Lower leg skin (tissue), 3 donors: ENCODE measurements at regions not wholly inside any gene's neighbourhood (a gene's known extent, or its start where the extent isn't known, plus 50 kb on each side); places are given as distances from the start of the nearest gene placed in this dataset.

Experiments used
- CTCF ChIP-seq, 3 donors: fragments of 450-650 bp; IDR thresholded peaks; one replicate each; pipeline ENCODE4 v1.5.1; 2016; ENCODE audit warnings: antibody characterized with exemption in 3 of 3, mild to moderate bottlenecking in 3 of 3, moderate library complexity in 2 of 3
- POLR2A ChIP-seq, 2 donors: fragments of 450-650 bp; IDR thresholded peaks; one replicate each; pipeline ENCODE4 v1.6.1; 2016 to 2017; ENCODE audit warnings: antibody characterized with exemption in 2 of 2, mild to moderate bottlenecking in 1 of 2, moderate library complexity in 1 of 2

GRCh38 chr13:34276764-34277163, 458.8 kb downstream of the RFC3 start:
- TF ChIP-seq POLR2A (IDR thresholded peaks at IDR 0.05) (no peak), CTCF (IDR thresholded peaks at IDR 0.05) (no peak)
